Osteoblast (primary cell): ENCODE measurements at regions not wholly inside any gene's neighbourhood (a gene's known extent, or its start where the extent isn't known, plus 50 kb on each side); places are given as distances from the start of the nearest gene placed in this dataset.

ENCODE experiments used
- DNase-seq: peaks from one replicate; pipeline ENCODE4 v3.0.0; 2011; ENCODE audit warnings: low spot score, mixed read lengths; ENCODE audit not compliant: insufficient read length; ENCODE audit errors: missing footprints
- H2AFZ ChIP-seq: 2 replicates; pipeline ENCODE4 v1.6.0; 2011; ENCODE audit warnings: mild to moderate bottlenecking, low read length
- H3K27ac ChIP-seq: 2 replicates; pipeline ENCODE4 v1.5.1; 2011; ENCODE audit warnings: mild to moderate bottlenecking, low read depth, low read length, moderate library complexity
- H3K27me3 ChIP-seq: 2 replicates; pipeline ENCODE4 v1.6.0; 2012; ENCODE audit warnings: mild to moderate bottlenecking, control low read depth, inconsistent platforms, low read length, moderate library complexity; ENCODE audit not compliant: insufficient read depth
- H3K36me3 ChIP-seq: 2 replicates; pipeline ENCODE4 v1.5.1; 2011; ENCODE audit warnings: mild to moderate bottlenecking, low read length, control low read depth, moderate library complexity; ENCODE audit not compliant: insufficient read depth
- H3K4me1 ChIP-seq: 2 replicates; pipeline ENCODE4 v1.5.1; 2011; ENCODE audit warnings: mild to moderate bottlenecking, low read length, control low read depth, moderate library complexity; ENCODE audit not compliant: insufficient read depth
- H3K4me2 ChIP-seq: 2 replicates; pipeline ENCODE4 v1.6.0; 2011; ENCODE audit warnings: mild to moderate bottlenecking, low read length; ENCODE audit not compliant: insufficient read depth
- H3K4me3 ChIP-seq: fragments of 200-600 bp; sonication (generic); 3 replicates; pipeline ENCODE4 v1.5.1; 2012; ENCODE audit warnings: mild to moderate bottlenecking, low read length, inconsistent platforms; ENCODE audit not compliant: insufficient read depth
- H3K79me2 ChIP-seq: 2 replicates; pipeline ENCODE4 v1.6.0; 2012; ENCODE audit warnings: mild to moderate bottlenecking, low read length, control low read depth, inconsistent platforms; ENCODE audit not compliant: insufficient read depth
- H3K9me3 ChIP-seq: 2 replicates; pipeline ENCODE4 v1.5.1; 2011; ENCODE audit warnings: low read depth, low read length, control low read depth
- H4K20me1 ChIP-seq: 2 replicates; pipeline ENCODE4 v1.6.0; 2012; ENCODE audit warnings: mild to moderate bottlenecking, low read length, control low read depth; ENCODE audit not compliant: insufficient read depth
- TF ChIP-seq, protein P1 (sequence below): IDR thresholded peaks from 2 replicates; pipeline ENCODE4 v1.5.1; 2011; ENCODE audit warnings: mild to moderate bottlenecking, low read depth, low read length, moderate library complexity; ENCODE audit errors: extremely low read depth

- H4K20me1 ChIP-seq = no peaks in the 10 kb centered on the region
- H3K27ac ChIP-seq = no peak overlapping the region
- no peaks in the 10 kb centered on the region for H3K9me3 ChIP-seq
- DNase-seq = no peak
- TF ChIP-seq, protein P1, sequence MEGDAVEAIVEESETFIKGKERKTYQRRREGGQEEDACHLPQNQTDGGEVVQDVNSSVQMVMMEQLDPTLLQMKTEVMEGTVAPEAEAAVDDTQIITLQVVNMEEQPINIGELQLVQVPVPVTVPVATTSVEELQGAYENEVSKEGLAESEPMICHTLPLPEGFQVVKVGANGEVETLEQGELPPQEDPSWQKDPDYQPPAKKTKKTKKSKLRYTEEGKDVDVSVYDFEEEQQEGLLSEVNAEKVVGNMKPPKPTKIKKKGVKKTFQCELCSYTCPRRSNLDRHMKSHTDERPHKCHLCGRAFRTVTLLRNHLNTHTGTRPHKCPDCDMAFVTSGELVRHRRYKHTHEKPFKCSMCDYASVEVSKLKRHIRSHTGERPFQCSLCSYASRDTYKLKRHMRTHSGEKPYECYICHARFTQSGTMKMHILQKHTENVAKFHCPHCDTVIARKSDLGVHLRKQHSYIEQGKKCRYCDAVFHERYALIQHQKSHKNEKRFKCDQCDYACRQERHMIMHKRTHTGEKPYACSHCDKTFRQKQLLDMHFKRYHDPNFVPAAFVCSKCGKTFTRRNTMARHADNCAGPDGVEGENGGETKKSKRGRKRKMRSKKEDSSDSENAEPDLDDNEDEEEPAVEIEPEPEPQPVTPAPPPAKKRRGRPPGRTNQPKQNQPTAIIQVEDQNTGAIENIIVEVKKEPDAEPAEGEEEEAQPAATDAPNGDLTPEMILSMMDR = no peak
- H2AFZ ChIP-seq = no peak overlapping the region
- no peaks in the 10 kb centered on the region for H3K36me3 ChIP-seq
- H3K4me3 ChIP-seq = no peak overlapping the region
- H3K4me1 ChIP-seq = no peaks in the 10 kb centered on the region
- H3K4me2 ChIP-seq = no peak overlapping the region
- H3K79me2 ChIP-seq = no peaks in the 10 kb centered on the region
- no peaks in the 10 kb centered on the region for H3K27me3 ChIP-seq
Measured at GRCh38 chr7:8823486-8823885, 390.1 kb downstream of the NXPH1 start.

DNA sequence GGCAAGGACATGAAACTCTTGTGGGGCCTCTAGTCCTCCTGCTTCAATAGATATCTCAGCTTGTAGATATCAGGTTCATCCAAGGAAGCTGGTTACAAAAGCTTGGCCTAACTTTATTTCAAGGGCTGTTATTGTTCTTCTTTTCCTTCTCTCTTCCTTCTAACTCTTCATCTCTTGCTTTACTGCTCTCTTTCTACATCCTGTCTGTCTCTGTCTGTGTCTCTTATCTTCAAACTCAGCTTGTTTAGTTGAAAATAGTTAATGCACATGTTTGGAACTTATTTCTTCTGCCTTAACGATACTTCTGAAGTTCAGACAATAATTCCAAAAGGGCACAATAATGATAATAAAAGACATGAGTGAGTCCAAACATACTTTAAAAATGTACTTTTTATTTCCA, 393.9 kb downstream of the NXPH1 start:
- no peaks in the 10 kb centered on the region for H4K20me1 ChIP-seq
- H3K4me2 ChIP-seq = no peak overlapping the region
- H3K4me1 ChIP-seq = no peaks in the 10 kb centered on the region
- no peaks in the 10 kb centered on the region for H3K27me3 ChIP-seq
- TF ChIP-seq, protein P1 = no peak
- H3K27ac ChIP-seq = no peak overlapping the region
- no peaks in the 10 kb centered on the region for H3K79me2 ChIP-seq
- H3K9me3 ChIP-seq = no peaks in the 10 kb centered on the region
- no peak for DNase-seq
- no peak overlapping the region for H2AFZ ChIP-seq
- no peaks in the 10 kb centered on the region for H3K36me3 ChIP-seq
- no peak overlapping the region for H3K4me3 ChIP-seq

- Histone ChIP-seq H3K36me3 (no peaks in the 10 kb centered on the region), H3K4me1 (no peaks in the 10 kb centered on the region), H3K4me3 (no peak overlapping the region), H3K9me3 (no peaks in the 10 kb centered on the region), H3K27ac (no peak overlapping the region), H4K20me1 (no peaks in the 10 kb centered on the region), H3K27me3 (no peaks in the 10 kb centered on the region), H3K4me2 (no peak overlapping the region), H2AFZ (no peak overlapping the region), H3K79me2 (no peaks in the 10 kb centered on the region)
- DNase-seq = no peak
- TF ChIP-seq, protein P1 = no peak
Measured at GRCh38 chr7:8829100-8829499, 395.7 kb downstream of the NXPH1 start.

- TF ChIP-seq, protein P1 = no peak
- Histone ChIP-seq H3K9me3 (no peaks in the 10 kb centered on the region), H3K27ac (no peak overlapping the region)
Measured at GRCh38 chr7:8831376-8831775, 398.0 kb downstream of the NXPH1 start.

More at GRCh38 chr7:8831376-8831775, 398.0 kb downstream of the NXPH1 start:
- Histone ChIP-seq H3K4me1 (no peaks in the 10 kb centered on the region), H4K20me1 (no peaks in the 10 kb centered on the region), H2AFZ (no peak overlapping the region), H3K79me2 (no peaks in the 10 kb centered on the region), H3K4me2 (no peak overlapping the region), H3K4me3 (no peak overlapping the region), H3K27me3 (no peaks in the 10 kb centered on the region), H3K36me3 (no peaks in the 10 kb centered on the region)
- DNase-seq = no peak
